ENCODE measurements at regions not wholly inside any gene's neighbourhood (a gene's known extent, or its start where the extent isn't known, plus 50 kb on each side); places are given as distances from the start of the nearest gene placed in this dataset.

DNA sequence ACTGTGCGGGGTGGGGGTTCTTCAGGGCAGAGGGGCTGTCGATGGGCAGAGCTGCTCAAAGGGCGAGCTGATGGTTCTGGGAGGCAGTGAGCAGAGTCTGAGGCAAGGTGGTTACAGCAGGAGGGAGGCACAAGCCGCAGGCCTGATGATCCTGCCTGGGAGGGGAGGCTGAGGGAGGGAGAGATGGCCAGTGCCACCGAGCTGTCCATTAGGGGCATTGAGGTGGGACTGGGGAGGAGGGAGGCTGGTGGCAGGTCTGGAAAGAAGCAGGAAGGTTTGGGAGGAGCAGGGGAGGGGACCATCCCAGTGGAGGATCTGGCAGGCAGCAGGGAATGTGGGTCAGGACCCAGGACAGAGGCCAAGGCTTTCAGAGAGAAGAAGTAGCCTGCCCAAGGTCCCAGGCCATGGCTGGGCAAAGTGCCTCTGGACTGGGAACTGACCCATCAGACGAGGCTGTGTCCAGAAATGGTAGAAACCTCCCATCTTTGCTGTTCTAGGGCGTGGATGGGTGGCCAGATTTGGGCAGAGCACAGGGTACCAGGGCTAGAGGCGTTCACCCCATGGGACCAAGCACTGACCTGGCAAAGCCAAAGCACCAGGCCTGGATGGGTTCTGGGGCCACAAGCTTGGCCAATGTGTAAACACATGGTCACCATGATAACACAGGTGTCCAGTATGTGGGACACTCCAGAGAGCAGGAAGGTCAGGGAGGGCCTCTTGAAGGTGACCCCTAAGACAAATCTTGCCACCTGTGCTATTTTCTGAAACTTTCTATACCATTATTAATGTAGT is 55.5 kb downstream of the INHBB start:
- DNase-seq: no peak

DNA sequence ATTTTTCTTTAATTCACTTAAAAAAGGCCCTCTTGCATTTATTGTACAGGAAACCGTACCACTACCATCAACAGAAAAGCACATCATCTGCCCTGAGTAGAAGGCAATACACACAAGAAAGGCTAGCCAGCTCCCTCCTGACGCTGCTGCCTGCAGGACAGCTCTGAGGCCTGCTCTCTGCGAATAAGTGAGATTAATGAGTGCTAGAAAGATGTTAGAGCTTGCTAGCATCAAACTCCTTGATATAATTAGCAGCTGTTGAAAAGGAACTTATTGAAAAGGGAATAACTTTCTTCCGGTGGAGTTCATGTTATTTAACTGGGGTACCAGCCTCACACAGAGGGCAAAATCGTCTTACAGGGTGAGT is 56.1 kb downstream of the INHBB start:
- no peak for DNase-seq

DNA sequence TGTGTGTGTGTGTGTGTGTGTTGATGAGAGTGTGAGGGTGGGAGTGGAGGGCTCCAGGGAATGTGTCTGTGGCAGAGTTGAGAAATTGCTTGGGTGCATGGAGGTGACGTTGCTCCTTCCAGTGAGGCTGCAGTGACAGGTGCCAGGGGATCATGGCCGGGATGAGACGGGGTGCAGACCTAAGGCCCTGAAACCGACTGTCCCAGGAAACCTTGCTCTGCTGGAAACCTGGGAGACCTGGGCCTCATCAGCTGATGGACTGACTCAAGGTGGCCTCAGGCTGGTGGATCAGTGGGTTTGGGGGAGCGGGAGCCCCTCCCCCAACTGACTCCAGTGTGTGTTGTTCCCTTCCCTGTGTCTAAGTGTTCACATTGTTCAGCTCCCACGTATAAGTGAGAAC is 56.6 kb downstream of the INHBB start:
- no peak for DNase-seq

DNA sequence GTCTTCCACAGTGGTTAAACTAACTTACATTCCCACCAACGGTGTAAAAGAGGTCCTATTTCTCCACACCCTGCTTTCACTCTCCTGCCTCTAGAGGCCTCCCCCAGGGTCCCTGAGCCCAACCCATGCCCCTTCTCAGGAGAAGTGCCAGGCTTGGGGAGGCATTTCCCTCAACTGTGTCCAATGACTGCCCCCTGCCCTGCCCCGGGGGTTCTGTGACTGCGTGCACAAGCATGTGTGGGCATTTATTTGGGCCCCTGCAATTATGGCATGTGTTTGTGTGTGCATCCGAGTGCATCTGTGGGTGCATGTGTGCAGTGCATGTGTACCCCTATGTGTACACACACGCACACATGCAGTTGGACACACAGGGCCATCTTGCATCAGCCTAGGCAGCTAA is 57.3 kb downstream of the INHBB start:
- no peak for DNase-seq

DNA sequence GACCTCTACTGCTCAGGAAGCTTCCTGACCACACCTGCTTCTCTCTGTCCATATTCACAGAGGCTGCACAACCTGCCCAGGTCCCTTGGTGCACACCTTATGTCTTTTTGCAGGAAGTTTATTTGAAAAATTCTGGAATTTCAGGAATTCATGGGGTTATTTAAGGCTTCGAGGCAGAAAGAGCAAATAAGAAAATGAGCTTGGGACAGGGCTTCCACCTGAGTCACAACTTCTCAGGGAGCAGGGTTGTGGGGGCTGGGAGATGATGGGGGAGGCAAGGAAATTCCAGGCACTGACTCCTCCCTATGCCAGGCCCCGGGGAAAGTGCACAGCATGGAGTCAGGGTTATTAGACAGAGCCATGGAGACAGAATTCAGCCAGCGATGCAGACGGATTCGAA is 57.7 kb downstream of the INHBB start:
- DNase-seq: peak; percentile 31

DNA sequence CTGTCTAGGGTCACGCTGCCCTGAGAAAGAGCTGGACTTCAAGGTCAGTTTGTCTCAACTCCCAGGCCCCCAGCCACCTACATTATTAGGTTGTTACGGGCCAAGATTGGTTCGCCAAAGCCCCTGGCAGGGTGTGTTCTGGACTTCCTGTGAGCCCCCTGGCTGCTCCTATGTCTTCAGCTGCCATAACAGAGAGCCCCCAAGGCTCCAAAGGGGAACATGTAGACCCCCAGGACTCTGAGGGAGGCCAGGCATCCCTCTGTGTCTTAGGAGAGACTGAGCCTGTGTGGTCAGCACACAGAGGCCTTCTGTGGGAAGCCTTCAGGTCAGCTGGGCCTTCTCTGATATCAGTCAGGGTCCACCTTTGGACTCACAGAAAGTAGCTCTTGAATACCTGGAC is 58.3 kb downstream of the INHBB start:
- DNase-seq: no peak

DNA sequence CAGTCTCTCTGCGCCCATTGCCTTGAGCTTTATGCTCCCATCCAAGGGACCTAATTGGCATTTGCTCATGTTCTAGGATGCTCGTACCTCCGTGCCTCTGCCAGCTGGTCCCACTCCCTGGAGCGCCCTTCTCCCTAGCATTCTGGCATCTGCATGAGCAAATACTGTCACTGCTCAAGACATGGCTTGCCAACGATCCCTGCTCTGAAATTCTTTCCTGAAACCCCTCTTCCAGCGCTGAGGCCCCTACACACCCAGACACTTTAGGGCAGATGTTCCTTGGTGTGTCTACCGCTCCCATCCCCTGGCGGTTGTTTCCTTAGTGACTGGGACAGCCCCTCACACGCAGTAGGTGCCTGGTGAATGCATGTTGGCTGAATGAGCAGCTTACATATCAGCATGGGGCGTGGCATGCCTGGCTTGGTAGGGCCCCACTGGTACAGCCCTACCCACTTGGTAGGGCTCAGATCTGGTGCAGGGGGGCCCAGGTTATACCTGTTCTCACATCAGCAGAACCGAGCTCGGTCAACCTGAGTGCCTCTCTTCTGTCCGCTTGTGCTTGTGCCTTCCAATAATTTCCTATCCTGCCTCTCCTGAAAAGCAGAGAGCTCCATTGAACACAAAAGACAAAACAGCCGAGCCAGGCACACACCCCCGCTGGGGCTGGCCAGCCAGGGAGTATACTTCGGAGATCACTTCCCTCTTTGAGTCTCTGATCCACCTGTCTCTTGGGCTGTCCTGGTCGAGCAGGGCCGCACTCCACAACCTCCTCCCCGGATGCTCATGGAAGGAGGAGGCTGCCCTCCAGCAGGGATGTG is 59.2 kb downstream of the INHBB start:
- DNase-seq: no peak

DNA sequence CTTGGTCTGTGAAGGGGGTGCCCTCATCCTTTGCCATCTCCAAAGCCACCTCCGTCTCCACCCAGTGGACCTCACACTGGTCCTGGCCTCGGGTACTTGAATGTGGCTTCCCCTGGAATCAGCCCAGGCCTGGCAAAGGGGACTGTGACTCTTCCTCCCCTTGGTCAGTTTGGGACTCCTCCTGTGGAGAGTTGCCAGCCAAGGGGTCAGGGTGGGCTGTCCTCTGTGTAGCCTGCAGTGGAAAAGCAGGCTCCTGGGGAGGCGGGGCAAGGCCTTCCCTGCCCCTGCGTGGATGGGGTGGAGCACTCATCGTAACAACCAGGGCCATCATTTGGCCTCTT is 59.8 kb downstream of the INHBB start:
- no peak for DNase-seq

DNA sequence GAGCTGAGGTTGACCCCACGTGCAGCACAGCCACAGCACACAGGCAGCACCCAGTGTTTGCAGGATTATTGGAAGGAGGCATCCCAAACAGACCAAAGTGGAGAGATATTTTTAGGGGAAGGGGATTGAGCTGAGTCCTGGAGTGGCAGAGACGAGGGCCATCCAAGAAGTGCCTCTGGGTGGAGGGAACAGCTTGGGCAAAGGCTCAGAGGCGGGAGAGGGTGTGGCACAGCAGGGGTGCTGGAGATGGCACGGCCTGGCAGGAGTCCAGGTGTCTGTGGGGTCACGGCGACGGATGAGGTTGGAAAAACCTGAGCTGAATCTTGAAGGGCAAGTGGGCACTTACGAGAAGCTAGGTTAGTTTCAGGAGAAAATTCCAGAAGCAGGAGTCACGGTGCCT is 60.6 kb downstream of the INHBB start:
- no peak for DNase-seq

DNA sequence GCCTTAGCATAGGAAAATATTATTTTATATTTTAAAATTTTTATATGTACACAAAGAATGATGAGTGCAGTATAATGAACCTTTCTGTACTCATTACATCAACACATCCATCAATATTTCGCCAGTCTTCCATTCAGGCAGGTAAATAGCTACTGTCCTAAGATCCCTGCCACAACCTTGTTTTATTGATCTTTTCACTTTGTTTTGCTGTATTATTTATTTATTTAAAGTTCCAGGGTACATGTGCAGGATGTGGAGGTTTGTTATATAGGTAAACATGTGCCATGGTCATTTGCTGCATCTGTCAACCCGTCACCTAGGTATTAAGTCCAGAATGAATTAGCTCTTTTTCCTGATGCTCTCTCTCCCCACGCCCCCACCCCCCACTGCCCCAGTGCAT is 64.6 kb downstream of the INHBB start:
- DNase-seq: no peak

DNA sequence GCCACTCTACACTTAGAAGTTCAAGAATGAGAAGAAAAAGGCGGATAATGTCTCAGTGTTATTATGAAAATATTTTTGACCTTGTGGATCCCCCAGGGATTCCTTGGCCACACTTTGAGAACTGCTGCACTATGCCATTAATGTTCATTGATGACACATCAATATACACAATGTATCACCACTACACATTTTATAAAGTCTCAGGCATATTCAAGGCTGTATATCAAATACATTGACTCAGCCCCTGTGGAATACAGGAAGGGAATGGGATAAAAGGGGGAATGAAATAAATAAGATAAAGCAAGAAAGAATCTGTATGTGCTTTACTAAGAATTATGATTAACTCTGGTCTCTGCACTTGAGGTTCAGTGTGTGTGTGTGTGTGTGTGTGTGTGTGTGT is 69.1 kb downstream of the INHBB start:
- DNase-seq: no peak

DNA sequence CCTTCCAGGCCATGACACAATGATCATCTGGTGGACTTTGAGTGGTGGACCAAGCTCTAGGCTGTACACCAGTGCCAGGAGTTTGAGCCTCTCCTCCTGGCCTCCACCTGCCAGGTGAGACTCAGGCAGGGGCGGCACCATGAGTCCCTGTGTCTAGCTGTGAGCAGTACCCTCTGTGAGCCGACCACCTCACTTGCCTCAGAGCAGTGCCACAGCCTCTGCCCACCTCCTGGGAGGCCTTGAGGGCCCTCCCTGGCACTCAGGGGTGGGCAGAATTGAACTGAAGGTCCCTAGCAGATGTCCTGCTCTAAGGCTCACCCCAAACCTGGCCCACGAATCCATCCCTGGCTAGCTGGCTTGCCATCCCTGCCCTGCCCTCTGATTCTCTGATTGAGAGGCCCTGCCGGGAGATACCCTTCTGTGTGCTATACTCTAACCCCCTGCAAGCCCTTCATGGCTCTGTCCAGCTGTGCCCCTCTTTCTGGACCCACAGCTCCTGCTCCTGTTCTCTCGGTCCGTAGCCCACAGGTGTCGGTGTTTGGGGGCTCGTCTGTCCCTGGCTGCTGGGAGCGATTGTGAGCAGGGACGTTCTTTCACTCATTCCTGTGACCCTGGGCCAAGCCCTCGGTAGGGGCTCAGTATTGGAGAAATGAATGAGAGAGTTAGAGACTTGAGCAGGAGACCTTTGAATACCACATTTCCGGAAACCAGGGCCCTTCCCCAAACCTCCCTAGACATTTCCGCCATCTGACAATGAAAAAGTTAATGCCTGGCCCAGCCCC is 70.0 kb downstream of the INHBB start:
- DNase-seq: no peak

DNA sequence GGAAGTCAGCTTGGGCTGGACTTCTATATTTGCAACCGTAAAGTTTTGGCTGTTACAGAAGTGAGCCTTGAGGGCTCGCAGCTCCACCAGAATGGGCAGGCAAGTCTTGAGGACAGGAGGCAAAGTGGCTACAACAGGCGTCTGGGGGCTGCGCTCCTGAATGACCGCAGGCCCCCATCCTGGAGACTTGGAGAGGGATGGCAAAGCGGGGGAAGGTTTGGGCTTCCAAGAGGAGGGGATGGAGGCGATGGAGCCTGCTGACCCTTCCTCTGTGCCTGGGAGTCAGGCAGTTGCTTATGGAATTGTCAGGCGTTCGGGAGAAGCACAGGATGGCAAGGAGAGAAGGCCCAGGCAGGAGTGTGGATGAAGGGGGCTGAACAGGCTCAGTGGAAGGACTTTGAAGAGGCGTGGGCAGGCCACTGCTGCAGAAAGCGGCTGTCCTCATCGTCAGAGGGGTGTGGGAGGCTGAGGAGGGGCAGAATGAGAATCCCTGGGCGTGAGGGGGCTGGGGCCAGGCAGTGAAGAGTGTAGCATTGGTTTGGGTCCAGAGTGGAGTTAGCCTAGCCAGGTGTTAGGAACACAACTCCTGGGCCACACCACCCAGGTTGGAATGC is 72.3 kb downstream of the INHBB start:
- no peak for DNase-seq

DNA sequence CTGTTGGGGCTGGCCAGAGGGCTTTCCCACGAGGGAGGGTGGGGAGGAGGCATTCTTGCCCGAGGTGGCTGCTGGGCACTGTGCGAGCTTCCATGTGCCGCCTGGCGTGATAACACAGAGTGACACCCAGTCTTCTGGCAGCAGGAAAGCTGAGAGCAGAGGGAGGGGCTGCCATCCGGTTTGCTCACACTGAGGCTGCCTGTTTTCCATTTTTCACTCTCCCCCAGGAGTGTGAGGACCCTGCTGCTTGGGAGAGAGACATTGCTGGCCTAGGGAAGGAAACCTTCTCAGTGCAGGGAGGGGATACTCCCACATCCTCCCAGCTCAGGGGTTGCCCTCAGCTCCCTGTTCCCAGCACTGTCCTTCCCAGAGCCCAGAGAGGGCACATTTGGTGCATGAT is 73.1 kb downstream of the INHBB start:
- DNase-seq: no peak

DNA sequence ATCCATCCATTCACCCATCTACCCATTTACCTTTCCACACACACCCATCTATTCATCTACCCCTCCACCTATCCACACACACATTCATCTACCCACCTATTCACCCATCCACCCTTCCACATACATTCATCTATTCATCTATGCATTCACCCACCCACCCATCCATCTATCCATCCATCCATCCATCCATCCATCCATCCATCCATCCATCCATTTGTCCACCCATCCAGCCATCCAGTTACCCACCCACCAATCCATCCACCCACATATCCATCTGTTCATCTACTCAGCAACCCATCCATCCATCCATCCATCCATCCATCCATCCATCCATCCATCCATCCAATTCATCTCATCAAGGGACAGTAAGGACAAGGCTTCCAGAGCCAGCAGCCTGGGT is 74.0 kb downstream of the INHBB start:
- DNase-seq: no peak

DNA sequence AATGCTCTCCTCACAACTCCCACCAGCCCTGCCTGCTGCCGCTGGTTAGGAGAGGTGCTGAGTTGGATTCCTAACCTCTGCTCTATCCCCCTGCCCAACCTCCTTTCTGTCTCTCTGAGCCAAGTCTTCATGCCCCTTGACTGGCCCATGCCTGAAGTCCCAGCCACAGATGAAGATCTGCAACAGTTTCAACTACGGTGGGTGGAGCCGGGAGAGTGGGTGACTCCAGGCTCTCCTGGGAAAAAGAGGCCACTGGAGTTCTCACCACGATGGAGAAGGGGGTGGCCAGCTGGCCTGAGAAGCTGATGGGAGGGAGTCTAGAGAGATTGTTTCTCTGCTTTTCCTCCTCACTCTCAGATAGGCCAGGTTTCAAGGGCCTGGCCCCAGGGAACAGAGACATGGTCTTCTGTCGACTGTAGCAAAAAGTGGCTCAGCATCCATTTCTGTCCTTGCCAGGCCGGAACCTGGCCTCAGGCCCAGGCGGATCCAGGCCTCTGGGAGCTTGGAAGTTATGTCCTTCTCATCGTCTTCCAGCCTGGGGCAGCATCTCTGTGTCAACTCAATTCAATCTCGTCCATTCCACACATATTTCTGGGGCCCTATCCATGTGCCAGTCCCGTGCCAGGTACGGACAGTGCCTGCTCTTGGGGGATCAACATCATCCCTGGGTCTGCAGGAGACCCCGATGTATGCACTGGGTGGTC is 75.3 kb downstream of the INHBB start:
- no peak for DNase-seq

DNA sequence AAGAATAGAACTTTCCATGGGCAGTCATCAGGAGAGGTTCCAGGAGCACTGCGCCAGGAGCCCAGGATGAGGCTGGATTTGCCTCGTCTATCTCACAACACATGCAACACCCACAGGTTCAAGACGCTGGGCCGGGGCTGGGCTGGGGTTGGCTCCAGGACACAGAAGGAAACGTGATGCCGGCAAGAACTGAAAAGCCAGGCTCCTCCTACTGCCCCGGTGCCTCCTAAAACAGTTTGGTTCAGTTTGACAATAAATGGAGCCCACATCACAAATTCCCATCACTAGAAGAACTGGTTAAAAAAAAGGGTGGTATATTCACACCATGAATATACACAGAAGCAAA is 75.9 kb downstream of the INHBB start:
- DNase-seq: no peak

DNA sequence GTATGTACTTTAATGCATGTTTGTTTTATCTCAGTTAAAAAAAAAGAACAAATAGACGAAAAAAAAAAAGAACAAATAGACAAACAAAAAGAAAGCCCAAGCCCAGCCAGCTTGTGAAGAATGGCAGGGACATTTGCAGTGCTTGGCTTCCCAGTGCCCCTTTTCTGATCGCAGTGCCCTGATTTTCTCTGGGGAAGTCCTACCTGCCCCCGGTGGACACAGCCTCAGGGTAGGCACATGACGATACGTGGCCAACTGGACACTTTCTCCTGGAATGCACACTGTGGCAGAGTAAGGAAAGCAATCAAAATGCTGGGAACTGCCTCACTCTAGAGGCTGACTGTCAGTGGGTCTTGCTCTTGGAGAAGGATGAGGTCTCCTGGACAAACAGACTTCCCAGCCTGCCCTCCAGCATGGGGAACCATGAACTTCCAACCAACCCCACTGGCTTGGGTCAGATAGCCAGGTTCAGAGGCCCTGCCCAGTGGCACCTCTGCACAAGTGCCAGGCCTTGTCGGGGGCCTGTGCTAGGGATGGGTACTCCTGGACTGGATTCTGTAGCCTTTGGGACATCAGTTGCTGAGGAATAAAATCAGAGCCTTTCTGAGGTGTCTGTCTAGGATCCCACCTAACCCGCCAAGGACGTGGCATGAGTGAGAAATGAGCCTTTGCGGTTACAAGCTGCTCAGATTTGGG is 76.7 kb downstream of the INHBB start:
- no peak for DNase-seq

DNA sequence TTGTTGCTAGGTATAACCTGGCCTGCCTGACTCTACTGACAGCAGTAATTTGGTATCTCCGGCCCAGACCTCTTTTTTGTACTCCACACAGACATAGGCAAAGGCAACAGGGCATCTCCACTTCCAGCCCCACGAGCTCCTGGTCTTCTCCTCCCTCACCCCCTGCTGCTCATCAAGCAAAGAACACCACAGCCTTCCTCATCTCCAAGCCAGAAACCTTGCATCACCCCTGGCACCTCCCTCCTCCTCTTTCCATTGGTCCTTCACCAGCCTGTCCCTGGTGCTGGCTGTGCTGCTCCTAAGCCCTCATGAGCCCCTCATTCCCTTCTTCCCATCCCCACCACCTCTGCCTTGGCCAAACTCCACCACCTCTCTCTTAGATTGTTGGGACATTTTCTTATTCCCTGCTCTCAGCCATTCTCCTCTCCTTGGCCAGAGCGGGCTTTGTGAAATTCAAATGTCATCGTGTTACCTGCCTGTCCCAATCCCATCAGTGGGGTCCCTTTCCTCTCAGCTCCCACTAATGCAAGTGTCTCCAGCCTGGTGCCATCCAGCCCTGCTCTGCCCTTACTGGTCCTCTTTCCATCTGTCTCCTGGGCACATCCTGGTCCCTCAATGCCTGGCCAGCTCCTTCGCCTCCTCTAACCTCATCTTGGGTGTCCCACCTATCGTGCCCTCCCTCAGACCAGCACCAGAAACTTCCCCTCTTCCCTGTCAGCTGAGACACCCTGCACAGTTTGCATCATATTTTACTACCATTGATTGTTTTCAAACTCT is 77.4 kb downstream of the INHBB start:
- no peak for DNase-seq

DNA sequence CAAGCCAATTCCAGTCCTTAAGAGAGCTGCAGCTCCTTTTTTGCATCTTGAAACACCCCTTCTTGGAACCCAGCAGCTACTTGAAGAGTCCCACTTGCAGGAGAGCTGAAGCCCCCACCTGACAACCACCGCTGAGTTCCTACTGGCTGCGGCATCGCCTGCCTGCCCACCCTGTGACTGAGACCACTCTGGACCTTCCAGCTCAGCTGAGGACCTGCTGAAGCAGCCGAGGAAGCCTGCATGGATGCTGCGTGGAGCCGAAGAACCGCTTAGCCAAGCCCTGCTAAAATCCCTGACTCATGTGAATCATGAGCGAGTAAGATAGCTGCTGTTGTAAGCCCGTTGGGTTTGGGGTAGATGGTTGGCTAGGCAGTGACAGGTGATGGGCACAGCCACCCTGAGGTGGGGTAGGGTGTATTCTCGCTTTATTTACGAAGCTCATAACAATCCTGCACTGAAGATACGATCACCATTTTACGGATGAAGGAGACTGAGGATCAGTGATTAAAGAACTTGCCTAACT is 78.4 kb downstream of the INHBB start:
- no peak for DNase-seq

DNA sequence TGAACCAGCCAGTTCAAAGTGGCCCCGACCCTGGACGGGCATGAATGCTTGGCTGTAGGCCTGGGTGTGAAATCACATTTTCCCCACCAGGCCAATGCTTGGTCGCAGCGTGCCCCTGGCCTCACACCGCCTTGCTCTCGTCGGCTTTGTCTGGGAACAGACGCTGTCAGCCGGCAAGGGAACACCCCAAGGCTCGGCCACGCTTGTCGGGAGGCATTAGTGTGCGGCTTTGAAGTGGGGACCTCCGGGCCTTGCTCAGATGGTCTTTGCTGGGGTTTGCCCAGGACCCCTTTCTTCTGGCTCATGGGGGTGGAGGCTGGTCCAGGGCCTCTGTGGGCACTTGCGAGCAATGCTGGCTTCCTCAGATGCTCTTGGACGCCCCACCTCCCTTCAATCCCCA is 79.1 kb downstream of the INHBB start:
- no peak for DNase-seq
